Common myeloid progenitor, CD34-positive (primary cell): ENCODE measurements at regions not wholly inside any gene's neighbourhood (a gene's known extent, or its start where the extent isn't known, plus 50 kb on each side); places are given as distances from the start of the nearest gene placed in this dataset.
A peak's percentile ranks its signal among the peaks of the same experiment; 100 is the strongest.

Source experiments
- CTCF ChIA-PET: fragments of 350-600 bp; sonication (Branson Sonifier 250); formaldehyde crosslinking; loops from one replicate; lab custom pipeline; 2021; ENCODE audit warnings: antibody characterized with exemption; lab: Charles Lee
- POLR2A ChIA-PET: fragments of 350-600 bp; sonication (Branson Sonifier 250); formaldehyde crosslinking; loops from one replicate; lab custom pipeline; 2021; ENCODE audit warnings: antibody characterized with exemption; lab: Charles Lee
- DNase-seq, 3 donors: peaks; one replicate each; pipeline versions ENCODE4 v3.0.0 to v3.0.0-alpha.2; 2013
- H3K27ac ChIP-seq, 2 experiments: 1 replicate in 1 of 2; 2 replicates in 1 of 2; pipeline ENCODE4 v1.7.0; 2013; ENCODE audit warnings: inconsistent platforms in 2 of 2, low read length in 2 of 2, mild to moderate bottlenecking in 2 of 2, low read depth in 1 of 2, moderate library complexity in 1 of 2; ENCODE audit not compliant: severe bottlenecking in 2 of 2, insufficient read depth in 1 of 2, poor library complexity in 1 of 2
- H3K27me3 ChIP-seq, 5 experiments: replicated peaks in 2 of 5; 1 replicate in 3 of 5; 2 replicates in 2 of 5; pipeline versions ENCODE4 v1.6.1 to v1.7.0; 2013; ENCODE audit warnings: low read length in 4 of 5, mild to moderate bottlenecking in 2 of 5, moderate library complexity in 2 of 5, inconsistent platforms in 1 of 5; ENCODE audit not compliant: insufficient read depth in 5 of 5, control insufficient read depth in 4 of 5
- H3K36me3 ChIP-seq, 4 experiments: 1 replicate in 2 of 4; 2 replicates in 2 of 4; pipeline versions ENCODE4 v1.6.1 to v1.7.0; 2013; ENCODE audit warnings: low read length in 3 of 4, control low read depth in 1 of 4, mild to moderate bottlenecking in 1 of 4; ENCODE audit not compliant: control insufficient read depth in 4 of 4, insufficient read depth in 4 of 4
- H3K4me1 ChIP-seq, 4 experiments: 1 replicate in 3 of 4; 2 replicates in 1 of 4; pipeline versions ENCODE4 v1.6.1 to v1.7.1; 2013; ENCODE audit warnings: low read length in 3 of 4, mild to moderate bottlenecking in 3 of 4, control low read depth in 1 of 4, inconsistent platforms in 1 of 4, moderate library complexity in 1 of 4; ENCODE audit not compliant: control insufficient read depth in 4 of 4, insufficient read depth in 4 of 4; ENCODE audit errors: control extremely low read depth in 1 of 4
- H3K4me3 ChIP-seq, 7 experiments: 1 replicate in 4 of 7; 2 replicates in 3 of 7; pipeline versions ENCODE4 v1.5.1 to v1.7.0; 2013; ENCODE audit warnings: mild to moderate bottlenecking in 7 of 7, low read length in 6 of 7, moderate library complexity in 6 of 7, inconsistent platforms in 2 of 7, low read depth in 2 of 7, control low read depth in 1 of 7; ENCODE audit not compliant: insufficient read depth in 4 of 7, control insufficient read depth in 1 of 7; ENCODE audit errors: extremely low read depth in 1 of 7
- H3K9me3 ChIP-seq, 5 experiments: 1 replicate in 4 of 5; 2 replicates in 1 of 5; pipeline versions ENCODE4 v1.6.1 to v1.7.1; 2013; ENCODE audit warnings: low read length in 4 of 5, mild to moderate bottlenecking in 2 of 5, inconsistent platforms in 1 of 5, low read depth in 1 of 5, moderate library complexity in 1 of 5; ENCODE audit not compliant: control insufficient read depth in 4 of 5, insufficient read depth in 2 of 5; ENCODE audit errors: control extremely low read depth in 1 of 5
- WGBS: methylation state at CpG from one replicate; pipeline ENCODE4 v1.1.5; 2013; ENCODE audit not compliant: insufficient coverage; 5-methylcytosine and 5-hydroxymethylcytosine counted together

DNA sequence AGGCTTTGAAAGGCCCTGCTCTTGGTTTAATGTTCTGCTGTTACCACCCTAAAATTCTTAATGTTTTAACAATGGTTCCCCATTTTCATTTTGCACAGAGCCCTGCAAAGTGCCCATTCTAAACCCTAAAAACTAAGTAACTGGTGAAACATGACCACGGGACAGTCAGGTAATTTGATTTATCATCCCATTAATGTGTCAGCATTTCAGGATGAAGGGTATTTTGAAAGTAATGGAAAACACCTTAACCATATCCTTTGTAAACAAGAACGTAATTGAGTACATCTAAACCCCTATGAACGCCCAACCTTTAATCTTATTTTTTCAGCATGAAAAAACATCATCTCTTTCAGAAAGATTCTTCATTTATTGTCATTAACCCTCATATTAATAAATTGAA lies 164.9 kb upstream of the IL12A start:
- no CpG with 5 or more reads among the region's 3 CpGs for WGBS
- CTCF ChIA-PET = interaction anchor here (0.6 to 13.7 kb wide), 3 partner anchors 10 to 180 kb away, joined by 3 to 250 read pairs (median 4); no protein-coding TSS in a partner anchor
- Histone ChIP-seq H3K9me3 (no peaks in the 10 kb centered on the region), H3K27me3 (no peaks in the 10 kb centered on the region), H3K36me3 (no peaks in the 10 kb centered on the region), H3K4me1 (peaks cover 0 to 19% (median 8%) of the 10 kb centered on the region in 4 experiments), H3K27ac (no peak overlapping the region), H3K4me3 (no peak overlapping the region)
- POLR2A ChIA-PET = interaction anchor here (0.5 kb wide), 1 partner anchor 571 kb away, joined by 3 read pairs; no protein-coding TSS in a partner anchor
- no peak for DNase-seq

DNA sequence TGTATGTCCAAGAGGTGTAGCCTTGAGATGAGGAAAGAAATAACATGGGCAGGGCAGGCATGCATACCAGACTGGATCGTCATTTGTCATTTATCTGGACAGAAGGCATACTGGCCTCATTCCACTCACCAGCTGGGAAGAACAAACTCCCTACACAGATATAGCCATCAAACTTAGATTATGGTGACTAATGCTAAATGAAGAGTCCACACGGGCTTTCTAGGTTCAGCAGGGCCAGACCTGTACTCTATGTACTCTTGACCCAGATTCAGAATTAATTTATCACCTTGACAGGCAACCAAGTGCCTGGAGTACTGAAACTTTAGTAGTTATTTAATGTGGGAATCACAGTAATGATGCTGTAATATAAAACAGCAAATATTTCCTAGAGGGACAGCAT lies 164.3 kb upstream of the IL12A start:
- POLR2A ChIA-PET = no interaction called here
- Histone ChIP-seq H3K36me3 (no peaks in the 10 kb centered on the region), H3K9me3 (no peaks in the 10 kb centered on the region), H3K4me3 (no peak overlapping the region), H3K4me1 (peaks cover 0 to 20% (median 11%) of the 10 kb centered on the region in 4 experiments), H3K27me3 (no peaks in the 10 kb centered on the region), H3K27ac (no peak overlapping the region)
- DNase-seq = no peak
- no CpG with 5 or more reads among the region's 2 CpGs for WGBS
- CTCF ChIA-PET = interaction anchor here (0.6 to 13.7 kb wide), 2 partner anchors 9 to 55 kb away, joined by 3 to 250 read pairs; no protein-coding TSS in a partner anchor

DNA sequence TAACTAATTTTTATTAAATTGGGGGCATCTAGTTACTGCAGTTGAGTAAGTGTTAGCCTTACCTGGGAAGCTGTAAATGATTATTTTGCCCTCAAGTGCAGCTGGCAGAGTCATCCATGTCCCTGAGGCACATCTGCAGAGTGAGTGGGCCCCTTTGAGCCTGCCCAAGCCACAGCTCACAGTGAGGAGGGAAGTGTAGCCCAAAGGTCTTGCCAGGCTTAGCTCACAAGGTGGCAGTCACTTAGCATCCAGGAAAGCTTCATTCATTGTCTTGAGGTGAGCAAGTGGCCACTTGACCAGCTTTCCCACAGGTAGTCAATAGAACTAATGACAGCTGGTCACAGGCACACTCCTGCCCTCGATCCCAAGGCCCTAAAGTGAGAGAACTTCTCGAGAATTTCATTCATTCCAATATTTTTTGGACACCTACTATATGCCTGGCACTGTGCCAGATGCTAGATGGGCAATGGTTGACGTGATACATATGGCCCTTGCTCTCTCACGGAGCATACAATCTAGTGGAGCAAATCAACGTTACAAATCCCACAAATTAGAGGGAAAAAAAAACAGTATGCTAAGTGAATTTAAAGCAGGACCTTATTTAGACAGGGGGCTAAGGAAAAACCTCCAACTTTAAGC lies 163.3 kb upstream of the IL12A start:
- Histone ChIP-seq H3K27me3 (no peaks in the 10 kb centered on the region), H3K36me3 (no peaks in the 10 kb centered on the region), H3K27ac (no peak overlapping the region), H3K4me3 (no peak overlapping the region), H3K9me3 (no peaks in the 10 kb centered on the region), H3K4me1 (peaks cover 0 to 30% (median 18%) of the 10 kb centered on the region in 4 experiments)
- 96% methylated on average over 5 of the region's 5 CpGs for WGBS
- CTCF ChIA-PET = interaction anchor here (0.6 to 16.6 kb wide), 9 partner anchors 11 to 207 kb away, joined by 3 to 250 read pairs (median 4); no protein-coding TSS in a partner anchor
- peak in 2 of 3 donors; percentile 52 to 63 for DNase-seq
- POLR2A ChIA-PET = no interaction called here

DNA sequence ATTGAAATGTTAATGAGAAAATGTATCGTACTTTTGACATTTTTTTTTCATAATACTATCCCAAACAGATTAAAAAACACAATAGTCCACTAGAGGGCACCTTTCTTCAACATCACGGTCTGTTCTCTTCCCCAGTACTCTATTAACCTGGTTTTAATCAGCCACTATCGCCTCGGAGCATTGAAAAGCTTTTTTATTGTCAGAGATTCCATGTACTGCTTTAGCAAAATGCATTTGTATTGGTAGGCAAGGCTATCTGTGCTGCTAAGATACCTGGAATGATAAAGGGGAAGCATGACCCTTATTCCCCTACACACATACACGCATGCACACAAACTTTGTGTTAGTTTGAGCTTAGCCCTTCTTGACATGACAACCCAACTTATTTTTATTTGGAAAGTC lies 160.1 kb upstream of the IL12A start:
- Histone ChIP-seq H3K4me3 (peak overlapping the region in 1 of 7 experiments; percentile 51), H3K4me1 (peaks cover 19 to 59% (median 50%) of the 10 kb centered on the region in 4 experiments), H3K27me3 (no peaks in the 10 kb centered on the region), H3K36me3 (no peaks in the 10 kb centered on the region), H3K9me3 (no peaks in the 10 kb centered on the region), H3K27ac (no peak overlapping the region)
- ChIA-PET CTCF (interaction anchor here (0.6 to 16.6 kb wide), 23 partner anchors 10 to 512 kb away, joined by 3 to 250 read pairs (median 5); partner anchors contain the start of gene SCHIP1), POLR2A (interaction anchor here (1.2 kb wide), 1 partner anchor 65 kb away, joined by 5 read pairs; no protein-coding TSS in a partner anchor)
- 45% methylated on average over 2 of the region's 5 CpGs for WGBS
- peak; percentile 66 to 77 (median 76) for DNase-seq

DNA sequence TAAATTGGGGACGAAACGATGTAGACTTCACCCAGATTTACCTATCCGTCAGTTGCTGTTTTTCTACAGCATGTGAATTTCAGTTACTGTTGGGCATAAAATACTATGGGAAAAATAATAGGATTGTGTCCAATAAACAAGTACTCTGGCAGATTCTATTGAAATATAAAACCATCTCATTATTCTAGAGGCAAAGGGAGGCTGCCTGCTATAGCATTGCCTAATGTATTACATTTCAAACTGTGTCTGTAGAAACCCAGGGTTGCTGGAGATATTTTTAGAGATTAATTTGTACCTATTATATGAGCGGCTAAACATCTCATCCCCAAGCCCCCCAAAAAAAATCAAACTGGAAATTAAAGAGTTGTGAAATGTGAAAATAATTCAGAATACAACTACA lies 159.6 kb upstream of the IL12A start:
- no peak overlapping the region for H3K27ac ChIP-seq
- H3K9me3 ChIP-seq = no peaks in the 10 kb centered on the region
- H3K27me3 ChIP-seq = no peaks in the 10 kb centered on the region
- H3K36me3 ChIP-seq = no peaks in the 10 kb centered on the region
- CTCF ChIA-PET = interaction anchor here (0.6 to 16.6 kb wide), 20 partner anchors 10 to 582 kb away, joined by 3 to 250 read pairs (median 8); partner anchors contain the start of gene SCHIP1
- H3K4me1 ChIP-seq = peaks cover 24 to 64% (median 54%) of the 10 kb centered on the region in 4 experiments
- 97% methylated on average over 3 of the region's 4 CpGs for WGBS
- no peak for DNase-seq
- H3K4me3 ChIP-seq = peak overlapping the region in 1 of 7 experiments; percentile 51
- POLR2A ChIA-PET = interaction anchor here (1.2 kb wide), 1 partner anchor 65 kb away, joined by 5 read pairs; no protein-coding TSS in a partner anchor

DNA sequence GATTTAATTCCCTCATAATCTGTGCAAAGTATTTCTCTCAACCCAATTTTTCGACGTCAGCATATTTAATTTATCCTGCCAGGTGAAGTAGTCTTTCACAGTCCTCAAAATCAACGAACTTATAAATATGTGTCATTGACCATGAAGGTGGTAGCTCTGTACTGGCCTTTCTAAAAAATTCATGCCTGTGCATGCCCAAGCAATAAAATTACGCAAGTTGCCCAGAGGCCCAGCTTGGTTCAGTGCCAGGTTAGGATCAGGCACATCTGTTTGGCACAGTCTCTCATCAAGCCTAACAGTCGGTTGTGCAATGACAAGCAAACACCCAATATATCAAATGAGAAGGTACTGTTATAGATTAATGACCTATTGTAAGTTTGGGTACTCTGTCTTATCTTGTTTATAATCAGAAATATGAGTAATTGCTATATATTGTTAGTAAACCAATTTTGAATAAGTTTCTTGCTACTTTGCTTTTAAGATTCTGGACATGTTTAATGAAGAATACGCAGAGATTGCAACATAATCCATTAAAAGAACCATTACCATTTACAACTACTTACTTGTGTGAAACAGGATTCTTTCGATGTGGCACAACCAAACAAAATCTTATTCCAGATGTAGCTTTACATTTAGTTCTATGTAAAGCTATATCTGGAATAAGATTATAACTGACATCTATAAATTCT lies 159.0 kb upstream of the IL12A start:
- POLR2A ChIA-PET = interaction anchor here (1.2 kb wide), 1 partner anchor 66 kb away, joined by 5 read pairs; no protein-coding TSS in a partner anchor
- CTCF ChIA-PET = interaction anchor here (0.6 to 16.6 kb wide), 18 partner anchors 9 to 581 kb away, joined by 3 to 250 read pairs (median 12); partner anchors contain the start of gene SCHIP1

More for the DNA sequence above, 159.0 kb upstream of the IL12A start:
- Histone ChIP-seq H3K4me3 (no peak overlapping the region), H3K4me1 (peaks cover 24 to 67% (median 54%) of the 10 kb centered on the region in 4 experiments), H3K9me3 (no peaks in the 10 kb centered on the region), H3K27me3 (no peaks in the 10 kb centered on the region), H3K27ac (no peak overlapping the region), H3K36me3 (no peaks in the 10 kb centered on the region)
- WGBS = no CpG with 5 or more reads among the region's 7 CpGs
- DNase-seq = peak; percentile 57 to 88 (median 88)
